Stimulated activated CD4-positive, alpha-beta T cell treated with anti-CD3 and anti-CD28 coated beads, Interleukin-4, amount 100 ng/mL, for 1 hour (primary cell): ENCODE measurements at regions not wholly inside any gene's neighbourhood (a gene's known extent, or its start where the extent isn't known, plus 50 kb on each side); places are given as distances from the start of the nearest gene placed in this dataset.

Experiments
- DNase-seq: peaks from one replicate; pipeline ENCODE4 v3.0.0-alpha.2; 2020

GRCh38 chr5:10875201-10875768 is 114.3 kb upstream of the DAP start:
- DNase-seq, result no peak

- no peak for DNase-seq
Observed at GRCh38 chr5:10874541-10874940, 113.5 kb upstream of the DAP start.

GRCh38 chr5:10870791-10871190 is 109.8 kb upstream of the DAP start:
- no peak for DNase-seq

- no peak for DNase-seq
Observed at GRCh38 chr5:10868956-10869355, 107.9 kb upstream of the DAP start.

- no peak for DNase-seq
Observed at GRCh38 chr5:10867389-10868303, 106.6 kb upstream of the DAP start.

GRCh38 chr5:10866913-10867312 is 105.9 kb upstream of the DAP start:
- no peak for DNase-seq

GRCh38 chr5:10863763-10864383 is 102.8 kb upstream of the DAP start:
- DNase-seq, result peak; percentile 42

GRCh38 chr5:10862085-10862484 is 101.1 kb upstream of the DAP start:
- DNase-seq, result no peak

- no peak for DNase-seq
Observed at GRCh38 chr5:10861423-10861790, 100.4 kb upstream of the DAP start.

GRCh38 chr5:10860645-10861422 is 99.8 kb upstream of the DAP start:
- DNase-seq, result no peak

- DNase-seq, result no peak
Observed at GRCh38 chr5:10860196-10860543, 99.1 kb upstream of the DAP start.

GRCh38 chr5:10859393-10860195 is 98.6 kb upstream of the DAP start:
- no peak for DNase-seq

GRCh38 chr5:10858945-10859344 is 97.9 kb upstream of the DAP start:
- no peak for DNase-seq

GRCh38 chr5:10858307-10858706 is 97.3 kb upstream of the DAP start:
- no peak for DNase-seq

GRCh38 chr5:10857338-10857733 is 96.3 kb upstream of the DAP start:
- DNase-seq, result no peak

GRCh38 chr5:10856683-10857337 is 95.8 kb upstream of the DAP start:
- peak; percentile 38 for DNase-seq

- no peak for DNase-seq
Observed at GRCh38 chr5:10856071-10856470, 95.0 kb upstream of the DAP start.

- no peak for DNase-seq
Observed at GRCh38 chr5:10854506-10855277, 93.7 kb upstream of the DAP start.

- DNase-seq, result no peak
Observed at GRCh38 chr5:10853154-10853553, 92.1 kb upstream of the DAP start.

- no peak for DNase-seq
Observed at GRCh38 chr5:10849278-10849677, 88.2 kb upstream of the DAP start.

GRCh38 chr5:10844016-10844415 is 83.0 kb upstream of the DAP start:
- DNase-seq, result no peak
